Stimulated activated CD4-positive, alpha-beta T cell treated with anti-CD3 and anti-CD28 coated beads, TNF-alpha, amount 100 ng/mL, for 24 hours (primary cell): ENCODE measurements at regions not wholly inside any gene's neighbourhood (a gene's known extent, or its start where the extent isn't known, plus 50 kb on each side); places are given as distances from the start of the nearest gene placed in this dataset.
"Not testable (repeated sequence)": the region's sequence is repeated elsewhere in the genome, so short reads cannot be mapped to it uniquely, and the experiment has no call there.

Experiments
- DNase-seq, 3 experiments: peaks; one replicate each; pipeline ENCODE4 v3.0.0-alpha.2; 2020; ENCODE audit warnings: low read depth in 3 of 3

GRCh38 chr2:236769981-236770671 lies 200.5 kb downstream of the ACKR3 start:
- no peak for DNase-seq

- no peak for DNase-seq
Observed at GRCh38 chr2:236772220-236772837, 202.7 kb downstream of the ACKR3 start.

GRCh38 chr2:236773206-236773605 lies 203.6 kb downstream of the ACKR3 start:
- no peak for DNase-seq

GRCh38 chr2:236774171-236774570 lies 204.5 kb downstream of the ACKR3 start:
- DNase-seq, result no peak

GRCh38 chr2:236775511-236775910 lies 205.9 kb downstream of the ACKR3 start:
- no peak for DNase-seq

- no peak for DNase-seq
Observed at GRCh38 chr2:236776206-236776605, 206.6 kb downstream of the ACKR3 start.

GRCh38 chr2:236776695-236777251 lies 207.1 kb downstream of the ACKR3 start:
- no peak for DNase-seq

GRCh38 chr2:236777408-236777807 lies 207.8 kb downstream of the ACKR3 start:
- DNase-seq, result no peak

- no peak for DNase-seq
Observed at GRCh38 chr2:236781933-236782816, 212.6 kb downstream of the ACKR3 start.

- DNase-seq, result no peak
Observed at GRCh38 chr2:236782938-236783337, 213.3 kb downstream of the ACKR3 start.

- no peak for DNase-seq
Observed at GRCh38 chr2:236783417-236784020, 213.9 kb downstream of the ACKR3 start.

- DNase-seq, result no peak
Observed at GRCh38 chr2:236785611-236786057, 216.0 kb downstream of the ACKR3 start.

- no peak for DNase-seq
Observed at GRCh38 chr2:236786751-236787150, 217.1 kb downstream of the ACKR3 start.

GRCh38 chr2:236787376-236787775 lies 217.8 kb downstream of the ACKR3 start:
- not testable (repeated sequence) for DNase-seq

GRCh38 chr2:236787885-236788284 lies 218.3 kb downstream of the ACKR3 start:
- DNase-seq, result no peak

- no peak for DNase-seq
Observed at GRCh38 chr2:236790963-236791362, 221.3 kb downstream of the ACKR3 start.

- DNase-seq, result no peak
Observed at GRCh38 chr2:236793023-236794011, 223.7 kb downstream of the ACKR3 start.

- no peak for DNase-seq
Observed at GRCh38 chr2:236794176-236794957, 224.7 kb downstream of the ACKR3 start.

- no peak for DNase-seq
Observed at GRCh38 chr2:236795169-236795860, 225.7 kb downstream of the ACKR3 start.
